HEK293T (cell line): ENCODE measurements at regions not wholly inside any gene's neighbourhood (a gene's known extent, or its start where the extent isn't known, plus 50 kb on each side); places are given as distances from the start of the nearest gene placed in this dataset.

Experiments used
- CTCF ChIA-PET: fragments of 350-600 bp; formaldehyde crosslinking; extraction: SDS; loops from one replicate; lab custom pipeline; 2021; ENCODE audit warnings: antibody characterized with exemption, inconsistent platforms; lab: Yijun Ruan, JAX
- POLR2A ChIA-PET: fragments of 350-600 bp; formaldehyde crosslinking; extraction: SDS; loops from one replicate; lab custom pipeline; 2020; ENCODE audit warnings: antibody characterized with exemption, inconsistent platforms; lab: Yijun Ruan, JAX
- DNase-seq: peaks from one replicate; pipeline ENCODE4 v3.0.0; 2012; ENCODE audit warnings: mixed read lengths; ENCODE audit errors: extremely low spot score
- ARNT ChIP-seq: fragments of 450-650 bp; IDR thresholded peaks from 2 replicates; pipeline ENCODE4 v1.6.1; 2017; ENCODE audit warnings: mild to moderate bottlenecking
- BHLHE40 ChIP-seq: fragments of 450-650 bp; IDR thresholded peaks from 2 replicates; pipeline ENCODE4 v1.6.1; 2016; ENCODE audit warnings: mild to moderate bottlenecking, moderate library complexity, borderline replicate concordance
- CTBP1 ChIP-seq: fragments of 450-650 bp; IDR thresholded peaks from 2 replicates; pipeline ENCODE4 v1.6.1; 2016; ENCODE audit warnings: borderline replicate concordance
- ELF4 ChIP-seq: fragments of 450-650 bp; IDR thresholded peaks from 2 replicates; pipeline ENCODE4 v1.6.1; 2017; ENCODE audit warnings: antibody characterized with exemption
- FOXA1 ChIP-seq: fragments of 450-650 bp; IDR thresholded peaks from 2 replicates; pipeline ENCODE4 v1.6.1; 2016; ENCODE audit warnings: mild to moderate bottlenecking
- FOXK2 ChIP-seq: fragments of 450-650 bp; IDR thresholded peaks from 2 replicates; pipeline ENCODE4 v1.6.1; 2016; ENCODE audit warnings: mild to moderate bottlenecking
- FOXM1 ChIP-seq: fragments of 450-650 bp; IDR thresholded peaks from 2 replicates; pipeline ENCODE4 v1.6.1; 2017; ENCODE audit warnings: mild to moderate bottlenecking, borderline replicate concordance
- HDGF ChIP-seq: fragments of 450-650 bp; IDR thresholded peaks from 2 replicates; pipeline ENCODE4 v1.6.1; 2017; ENCODE audit warnings: antibody characterized with exemption, borderline replicate concordance
- L3MBTL2 ChIP-seq: fragments of 450-650 bp; conservative IDR thresholded peaks from 2 replicates; pipeline ENCODE4 v1.6.1; 2016; ENCODE audit warnings: mild to moderate bottlenecking
- LEF1 ChIP-seq: fragments of 450-650 bp; IDR thresholded peaks from 2 replicates; pipeline ENCODE4 v1.6.1; 2017; ENCODE audit warnings: mild to moderate bottlenecking, borderline replicate concordance
- NFRKB ChIP-seq: fragments of 450-650 bp; IDR thresholded peaks from 2 replicates; pipeline ENCODE4 v1.6.1; 2016; ENCODE audit warnings: mild to moderate bottlenecking, moderate library complexity
- PKNOX1 ChIP-seq: fragments of 450-650 bp; IDR thresholded peaks from 2 replicates; pipeline ENCODE4 v1.6.1; 2016
- SP1 ChIP-seq: fragments of 450-650 bp; IDR thresholded peaks from 2 replicates; pipeline ENCODE4 v1.6.1; 2017
- SUZ12 ChIP-seq: fragments of 450-650 bp; IDR thresholded peaks from 2 replicates; pipeline ENCODE4 v1.6.1; 2016; ENCODE audit warnings: mild to moderate bottlenecking
- TARDBP ChIP-seq: fragments of 450-650 bp; IDR thresholded peaks from 2 replicates; pipeline ENCODE4 v1.6.1; 2016
- ZNF384 ChIP-seq: fragments of 450-650 bp; IDR thresholded peaks from 2 replicates; pipeline ENCODE4 v1.6.1; 2016

GRCh38 chr5:110894805-110895204 is 156.0 kb downstream of the SLC25A46 start:
- POLR2A ChIA-PET, result no interaction called here

GRCh38 chr5:110896901-110897300 is 158.1 kb downstream of the SLC25A46 start:
- DNase-seq, result no peak
- ChIA-PET CTCF (no interaction called here), POLR2A (no interaction called here)
- TF ChIP-seq HDGF, result no peak
- no peak for TF ChIP-seq SUZ12
- TF ChIP-seq NFRKB, result no peak
- TF ChIP-seq LEF1, result no peak
- TF ChIP-seq L3MBTL2, result no peak
- TF ChIP-seq ARNT, result no peak
- TF ChIP-seq CTBP1, result no peak
- no peak for TF ChIP-seq BHLHE40
- no peak for TF ChIP-seq SP1
- no peak for TF ChIP-seq ZNF384
- no peak for TF ChIP-seq ELF4
- no peak for TF ChIP-seq TARDBP
- TF ChIP-seq FOXK2, result no peak
- no peak for TF ChIP-seq FOXA1
- TF ChIP-seq FOXM1, result no peak
- TF ChIP-seq PKNOX1, result no peak

More at GRCh38 chr5:110894805-110895204, 156.0 kb downstream of the SLC25A46 start:
- CTCF ChIA-PET, result no interaction called here
- no peak for DNase-seq
- TF ChIP-seq ARNT, result no peak
- no peak for TF ChIP-seq ELF4
- no peak for TF ChIP-seq FOXA1
- TF ChIP-seq FOXM1, result no peak
- no peak for TF ChIP-seq SP1
- no peak for TF ChIP-seq CTBP1
- TF ChIP-seq NFRKB, result no peak

- no peak for TF ChIP-seq PKNOX1
- TF ChIP-seq LEF1, result no peak
- no peak for TF ChIP-seq CTBP1
- TF ChIP-seq HDGF, result no peak
- no peak for TF ChIP-seq FOXA1
- no peak for TF ChIP-seq SUZ12
- no peak for TF ChIP-seq FOXK2
- no peak for TF ChIP-seq ARNT
- no peak for TF ChIP-seq BHLHE40
- TF ChIP-seq NFRKB, result no peak
- no peak for TF ChIP-seq FOXM1
- no peak for TF ChIP-seq TARDBP
- TF ChIP-seq L3MBTL2, result no peak
- no peak for TF ChIP-seq ZNF384
- no peak for TF ChIP-seq ELF4
- TF ChIP-seq SP1, result no peak
- ChIA-PET POLR2A (no interaction called here), CTCF (no interaction called here)
- DNase-seq, result no peak
These were observed 161.0 kb downstream of the SLC25A46 start for GRCh38 chr5:110899566-110900412.

GRCh38 chr5:110900829-110901228 is 162.0 kb downstream of the SLC25A46 start:
- POLR2A ChIA-PET, result no interaction called here
- CTCF ChIA-PET, result no interaction called here
- no peak for DNase-seq
- TF ChIP-seq PKNOX1 (no peak), SUZ12 (no peak), ELF4 (no peak), TARDBP (no peak), FOXK2 (no peak), L3MBTL2 (no peak), FOXA1 (no peak)

- no peak for DNase-seq
- ChIA-PET POLR2A (no interaction called here), CTCF (no interaction called here)
- TF ChIP-seq SUZ12, result no peak
- no peak for TF ChIP-seq TARDBP
- no peak for TF ChIP-seq LEF1
- TF ChIP-seq CTBP1, result no peak
- TF ChIP-seq PKNOX1, result no peak
- no peak for TF ChIP-seq NFRKB
- TF ChIP-seq SP1, result no peak
- TF ChIP-seq HDGF, result no peak
- TF ChIP-seq ARNT, result no peak
- TF ChIP-seq BHLHE40, result no peak
- TF ChIP-seq FOXK2, result no peak
- TF ChIP-seq FOXM1, result no peak
- no peak for TF ChIP-seq ELF4
- no peak for TF ChIP-seq L3MBTL2
These were observed 165.2 kb downstream of the SLC25A46 start for GRCh38 chr5:110903966-110904365.

- ChIA-PET CTCF (no interaction called here), POLR2A (no interaction called here)
- TF ChIP-seq SUZ12, result no peak
- no peak for TF ChIP-seq ELF4
- TF ChIP-seq FOXK2, result no peak
- TF ChIP-seq L3MBTL2, result no peak
- no peak for TF ChIP-seq FOXA1
- TF ChIP-seq SP1, result no peak
- TF ChIP-seq HDGF, result no peak
- TF ChIP-seq ARNT, result no peak
- no peak for TF ChIP-seq CTBP1
- TF ChIP-seq FOXM1, result no peak
- TF ChIP-seq NFRKB, result no peak
- DNase-seq, result no peak
These were observed 162.7 kb upstream of the TSLP start for GRCh38 chr5:110908848-110909247.
